Aorta (tissue), 5 donors: ENCODE measurements at regions not wholly inside any gene's neighbourhood (a gene's known extent, or its start where the extent isn't known, plus 50 kb on each side); places are given as distances from the start of the nearest gene placed in this dataset.

Source experiments
- ATAC-seq: fragments of 200-7000 bp; cut with Tn5 transposase; one replicate; pipeline ENCODE4 v1.9.1; 2022; ENCODE audit warnings: moderate library complexity; ENCODE audit not compliant: low FRiP score
- DNase-seq, 2 donors: peaks; one replicate each; pipeline ENCODE4 v3.0.0-alpha.2; 2020
- H3K27ac ChIP-seq, 2 donors: one replicate each; pipeline ENCODE4 v1.5.1; 2013; ENCODE audit warnings: low read length in 2 of 2, mild to moderate bottlenecking in 2 of 2, moderate library complexity in 2 of 2, control low read depth in 1 of 2, inconsistent platforms in 1 of 2, low read depth in 1 of 2
- H3K27me3 ChIP-seq, 2 donors: one replicate each; pipeline ENCODE4 v1.6.1; 2013; ENCODE audit warnings: control low read depth in 1 of 2, low read length in 1 of 2, mild to moderate bottlenecking in 1 of 2, moderate library complexity in 1 of 2; ENCODE audit not compliant: insufficient read depth in 2 of 2, control insufficient read depth in 1 of 2
- H3K36me3 ChIP-seq, 2 donors: one replicate each; pipeline ENCODE4 v1.6.1; 2013; ENCODE audit warnings: control low read depth in 1 of 2, low read length in 1 of 2, mild to moderate bottlenecking in 1 of 2; ENCODE audit not compliant: insufficient read depth in 2 of 2, control insufficient read depth in 1 of 2
- H3K4me1 ChIP-seq, 2 donors: one replicate each; pipeline ENCODE4 v1.6.1; 2013; ENCODE audit warnings: low read length in 2 of 2, control low read depth in 1 of 2, mild to moderate bottlenecking in 1 of 2, moderate library complexity in 1 of 2; ENCODE audit not compliant: insufficient read depth in 2 of 2, control insufficient read depth in 1 of 2
- H3K4me3 ChIP-seq, 2 donors: one replicate each; pipeline ENCODE4 v1.5.1; 2013; ENCODE audit warnings: low read length in 2 of 2, control low read depth in 1 of 2, mild to moderate bottlenecking in 1 of 2
- H3K9me3 ChIP-seq: one replicate; pipeline ENCODE4 v1.6.1; 2013; ENCODE audit warnings: mild to moderate bottlenecking, low read length; ENCODE audit not compliant: control insufficient read depth
- WGBS, 2 donors: extraction: QIAGEN DNeasy Blood & Tissue Kit; methylation state at CpG; one replicate each; pipeline ENCODE4 v1.1.7; 2013; 5-methylcytosine and 5-hydroxymethylcytosine counted together
- intact Hi-C, 2 donors: fragments of 100-400 bp; cut with DNase I; formaldehyde crosslinking; loops; one replicate each; pipeline versions ENCODE4 v1.14.2 to v1.15.0; 2022
- donor health status: healthy with polysubstance abuse.
- donor health status: Bipolar disorder and iron deficiency.
- donor health status: DM: no; HTN: no; CAD: no.
- donor health status: DM: no; HTN: no; CAD: no.
- donor health status: DM: yes; HTN: yes; CAD: no.

DNA sequence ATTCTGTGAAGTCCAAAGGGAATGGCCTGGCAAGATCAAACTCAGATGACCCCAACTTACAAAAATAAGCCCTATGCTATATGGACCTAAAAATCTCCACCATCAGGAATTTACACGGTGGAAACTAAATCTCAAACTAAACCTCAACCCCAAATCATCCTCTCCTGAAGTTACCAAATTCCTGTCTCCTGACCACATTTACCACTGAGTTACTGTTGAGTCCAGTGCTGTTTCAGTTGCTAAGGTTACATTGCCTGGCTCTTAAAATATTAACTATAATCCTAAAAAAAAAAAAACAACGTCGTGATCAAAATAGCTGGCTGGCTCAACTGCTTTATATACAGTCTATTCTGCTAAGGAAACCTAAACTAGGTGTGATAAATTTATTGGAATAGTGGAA is 315.2 kb upstream of the SLIT2 start:
- intact Hi-C loops = no loop called here
- ATAC-seq (no peak), DNase-seq (no peak)
- Histone ChIP-seq H3K9me3 (no peaks in the 10 kb centered on the region), H3K4me1 (no peaks in the 10 kb centered on the region), H3K4me3 (no peak overlapping the region), H3K36me3 (no peaks in the 10 kb centered on the region), H3K27ac (no peak overlapping the region), H3K27me3 (no peaks in the 10 kb centered on the region)
- WGBS, 2 donors = 7% methylated on average over 3 of the region's 3 CpGs

- Histone ChIP-seq H3K4me3 (no peak overlapping the region), H3K9me3 (no peaks in the 10 kb centered on the region), H3K27me3 (no peaks in the 10 kb centered on the region), H3K36me3 (no peaks in the 10 kb centered on the region), H3K4me1 (no peaks in the 10 kb centered on the region), H3K27ac (no peak overlapping the region)
- DNase-seq = no peak
- ATAC-seq = no peak
- intact Hi-C loops = no loop called here
- 94 to 95% methylated on average over 3 of the region's 3 CpGs for WGBS, 2 donors
These were observed 321.0 kb upstream of the SLIT2 start for GRCh38 chr4:19930742-19931141.

- 71 to 80% methylated on average over 4 of the region's 4 CpGs for WGBS, 2 donors
- intact Hi-C loops = no loop called here
- Histone ChIP-seq H3K9me3 (no peaks in the 10 kb centered on the region), H3K27ac (no peak overlapping the region), H3K36me3 (no peaks in the 10 kb centered on the region), H3K27me3 (no peaks in the 10 kb centered on the region), H3K4me3 (no peak overlapping the region), H3K4me1 (no peaks in the 10 kb centered on the region)
- ATAC-seq (no peak), DNase-seq (no peak)
These were observed 324.3 kb upstream of the SLIT2 start for GRCh38 chr4:19927381-19927780.

DNA sequence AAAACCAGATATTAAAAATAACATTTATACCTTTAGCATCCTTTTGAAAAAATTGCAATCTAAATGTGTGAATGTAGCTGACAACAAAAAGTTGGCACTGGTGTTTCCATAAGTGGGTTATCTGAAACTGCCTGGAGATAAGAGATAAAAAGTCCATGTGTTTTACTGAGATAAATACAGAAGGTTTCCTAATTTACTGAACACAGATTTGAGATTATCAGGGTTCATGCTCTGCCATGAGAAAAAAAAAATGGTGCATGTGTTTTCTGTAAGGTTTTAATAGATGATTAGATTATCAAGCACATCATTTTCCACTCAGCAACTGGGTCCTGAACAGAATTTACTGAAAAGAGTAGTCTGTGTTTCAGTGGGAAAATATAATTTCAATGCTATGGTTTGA is 326.2 kb upstream of the SLIT2 start:
- ATAC-seq (no peak), DNase-seq (no peak)
- H3K4me1 ChIP-seq = no peaks in the 10 kb centered on the region
- no peaks in the 10 kb centered on the region for H3K9me3 ChIP-seq
- H3K36me3 ChIP-seq = no peaks in the 10 kb centered on the region
- no peak overlapping the region for H3K4me3 ChIP-seq
- H3K27ac ChIP-seq = no peak overlapping the region
- H3K27me3 ChIP-seq = no peaks in the 10 kb centered on the region
- intact Hi-C loops = no loop called here

- Histone ChIP-seq H3K4me3 (no peak overlapping the region), H3K27ac (no peak overlapping the region), H3K27me3 (no peaks in the 10 kb centered on the region), H3K4me1 (no peaks in the 10 kb centered on the region), H3K9me3 (peaks cover 2% of the 10 kb centered on the region), H3K36me3 (no peaks in the 10 kb centered on the region)
- WGBS, 2 donors = 95 to 98% methylated on average over 1 of the region's 1 CpG
- ATAC-seq (no peak), DNase-seq (no peak)
- intact Hi-C loops = no loop called here
These were observed 326.9 kb upstream of the SLIT2 start for GRCh38 chr4:19924761-19925160.

DNA sequence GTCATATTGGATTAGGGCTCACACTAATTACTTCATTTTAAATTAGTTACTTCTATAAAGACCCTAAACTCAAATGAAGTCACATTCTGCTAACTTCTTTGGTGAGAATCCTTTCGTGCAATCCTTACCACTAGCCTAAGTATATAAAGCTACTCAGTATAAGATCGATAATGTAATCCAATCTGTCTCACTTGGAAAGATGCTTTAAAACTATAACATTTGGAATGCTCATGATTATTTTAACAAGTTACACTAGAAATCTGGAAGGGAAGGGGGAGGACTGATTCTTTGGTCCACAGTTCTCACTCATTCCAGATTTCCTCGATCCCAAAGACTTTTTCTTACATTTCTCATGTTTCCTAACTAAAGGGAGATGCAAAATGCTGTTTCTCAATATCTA is 336.4 kb upstream of the SLIT2 start:
- intact Hi-C loops = no loop called here

GRCh38 chr4:19913650-19914049 is 338.1 kb upstream of the SLIT2 start:
- Histone ChIP-seq H3K4me1 (no peaks in the 10 kb centered on the region), H3K9me3 (no peaks in the 10 kb centered on the region), H3K36me3 (no peaks in the 10 kb centered on the region), H3K27ac (no peak overlapping the region), H3K27me3 (no peaks in the 10 kb centered on the region), H3K4me3 (no peak overlapping the region)
- WGBS, 2 donors = 93 to 94% methylated on average over 2 of the region's 2 CpGs
- ATAC-seq (no peak), DNase-seq (no peak)
- intact Hi-C loops = no loop called here

More for the DNA sequence above, 336.4 kb upstream of the SLIT2 start:
- Histone ChIP-seq H3K9me3 (peaks cover 2% of the 10 kb centered on the region), H3K4me3 (no peak overlapping the region), H3K27ac (no peak overlapping the region), H3K36me3 (no peaks in the 10 kb centered on the region), H3K4me1 (no peaks in the 10 kb centered on the region), H3K27me3 (no peaks in the 10 kb centered on the region)
- 95 to 96% methylated on average over 3 of the region's 3 CpGs for WGBS, 2 donors
- DNase-seq (no peak), ATAC-seq (no peak)

DNA sequence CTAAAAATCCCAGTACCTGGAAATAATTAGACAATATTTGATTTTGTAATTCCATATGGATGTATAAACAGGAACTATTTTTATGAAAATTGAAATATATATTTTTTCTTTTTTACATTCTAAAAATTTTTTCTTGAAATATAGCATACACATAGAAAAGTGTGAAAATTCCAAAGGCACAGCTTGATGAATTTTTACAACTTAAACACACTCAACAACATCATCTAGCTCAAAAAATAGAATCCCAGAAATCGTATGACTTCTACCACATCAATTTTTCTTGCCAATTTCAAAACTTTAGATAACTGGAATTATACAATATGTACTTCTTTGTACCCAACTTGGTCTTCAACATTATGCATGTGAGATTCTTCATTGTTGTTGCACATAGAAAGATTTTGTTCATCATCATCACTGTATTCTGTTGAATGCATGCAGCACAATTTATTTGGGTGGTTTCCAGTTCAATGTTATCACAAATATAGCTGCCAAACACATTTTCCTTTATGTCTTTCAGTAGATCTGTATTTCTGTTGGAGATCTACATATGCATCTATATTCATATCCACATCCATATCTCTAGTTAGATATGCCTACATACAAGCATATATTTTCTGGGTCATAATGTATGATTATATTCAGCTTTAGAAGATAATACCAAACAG is 340.7 kb upstream of the SLIT2 start:
- no peaks in the 10 kb centered on the region for H3K36me3 ChIP-seq
- intact Hi-C loops = no loop called here
- WGBS, 2 donors = 47 to 65% methylated on average over 1 of the region's 1 CpG
- H3K27me3 ChIP-seq = no peaks in the 10 kb centered on the region
- DNase-seq = no peak
- no peaks in the 10 kb centered on the region for H3K4me1 ChIP-seq
- no peak for ATAC-seq
- no peak overlapping the region for H3K4me3 ChIP-seq
- no peaks in the 10 kb centered on the region for H3K9me3 ChIP-seq
- no peak overlapping the region for H3K27ac ChIP-seq

DNA sequence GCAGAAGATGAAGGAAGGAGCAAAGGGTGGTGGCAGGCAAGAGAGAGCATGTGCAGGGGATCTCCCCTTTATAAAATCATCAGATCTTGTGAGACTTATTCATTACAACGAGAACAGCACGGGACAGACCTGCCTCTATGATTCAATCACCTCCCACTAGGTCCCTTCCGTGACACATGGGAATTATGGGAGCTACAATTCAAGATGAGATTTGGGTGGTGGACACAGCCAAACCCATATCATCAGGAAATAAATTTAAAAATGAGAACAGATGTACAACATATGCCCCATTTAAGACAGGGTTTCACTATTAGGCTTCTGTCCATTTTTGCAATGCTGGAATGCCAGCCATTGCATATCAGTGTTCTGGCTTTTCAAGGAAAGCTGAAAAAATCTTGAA is 346.7 kb upstream of the SLIT2 start:
- intact Hi-C loops = no loop called here
- no peak overlapping the region for H3K4me3 ChIP-seq
- 86 to 93% methylated on average over 3 of the region's 3 CpGs for WGBS, 2 donors
- no peaks in the 10 kb centered on the region for H3K9me3 ChIP-seq
- no peak for DNase-seq
- no peak for ATAC-seq
- H3K27me3 ChIP-seq = no peaks in the 10 kb centered on the region
- H3K36me3 ChIP-seq = no peaks in the 10 kb centered on the region
- no peaks in the 10 kb centered on the region for H3K4me1 ChIP-seq
- H3K27ac ChIP-seq = no peak overlapping the region
